ENCODE measurements at regions not wholly inside any gene's neighbourhood (a gene's known extent, or its start where the extent isn't known, plus 50 kb on each side); places are given as distances from the start of the nearest gene placed in this dataset.

GRCh38 chr4:19266566-19266965 lies 985.1 kb upstream of the SLIT2 start:
- Histone ChIP-seq H3K9me3 (ENCODE audit: control insufficient read depth, low read length) (no peaks in the 10 kb centered on the region), H3K9ac (ENCODE audit: low read length) (no peak overlapping the region), H3K4me1 (ENCODE audit: control insufficient read depth, insufficient read depth, low read length) (peaks cover 19% of the 10 kb centered on the region), H3K36me3 (ENCODE audit: control insufficient read depth, insufficient read depth, low read length, severe bottlenecking) (no peaks in the 10 kb centered on the region), H3K27me3 (replicated peaks; ENCODE audit: control insufficient read depth, insufficient read depth, low read length) (no peaks in the 10 kb centered on the region), H3K4me3 (ENCODE audit: low read length) (no peak overlapping the region)
- DNase-seq (ENCODE audit: low read depth): peak; percentile 13

DNA sequence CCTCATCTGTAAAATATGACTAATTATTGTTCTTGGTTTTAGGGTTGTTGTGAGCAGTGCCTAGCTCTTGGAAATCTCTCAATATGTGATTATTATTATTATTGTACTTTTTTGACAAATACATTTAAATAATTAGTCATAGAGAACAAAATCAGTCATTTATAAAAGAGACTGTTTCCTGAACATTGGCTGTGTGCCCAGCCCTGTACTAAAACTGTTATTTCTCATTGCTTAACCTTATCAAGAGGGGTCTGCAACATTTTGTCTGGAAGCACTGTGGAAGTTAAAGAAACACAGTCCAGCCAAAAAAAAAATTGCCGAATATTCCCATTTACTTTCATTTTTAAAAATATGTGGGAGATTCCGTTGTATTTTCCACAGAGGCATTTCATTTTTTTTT lies 989.2 kb upstream of the SLIT2 start:
- Histone ChIP-seq H3K9me3 (ENCODE audit: control insufficient read depth, low read length) (no peaks in the 10 kb centered on the region), H3K4me1 (ENCODE audit: control insufficient read depth, insufficient read depth, low read length) (peaks cover 19% of the 10 kb centered on the region), H3K4me3 (ENCODE audit: low read length) (peak overlapping the region; percentile 75), H3K27me3 (replicated peaks; ENCODE audit: control insufficient read depth, insufficient read depth, low read length) (no peaks in the 10 kb centered on the region), H3K9ac (ENCODE audit: low read length) (peak overlapping the region; percentile 56), H3K36me3 (ENCODE audit: control insufficient read depth, insufficient read depth, low read length, severe bottlenecking) (no peaks in the 10 kb centered on the region)
- DNase-seq (ENCODE audit: low read depth): no peak

- Histone ChIP-seq H3K9ac (ENCODE audit: low read length) (no peak overlapping the region), H3K36me3 (ENCODE audit: control insufficient read depth, insufficient read depth, low read length, severe bottlenecking) (no peaks in the 10 kb centered on the region), H3K9me3 (ENCODE audit: control insufficient read depth, low read length) (peaks cover 4% of the 10 kb centered on the region), H3K27me3 (replicated peaks; ENCODE audit: control insufficient read depth, insufficient read depth, low read length) (no peaks in the 10 kb centered on the region), H3K4me1 (ENCODE audit: control insufficient read depth, insufficient read depth, low read length) (peaks cover 10% of the 10 kb centered on the region), H3K4me3 (ENCODE audit: low read length) (no peak overlapping the region)
- no peak for DNase-seq (ENCODE audit: low read depth)
Observed at GRCh38 chr4:19260346-19260745, 991.4 kb upstream of the SLIT2 start.

DNA sequence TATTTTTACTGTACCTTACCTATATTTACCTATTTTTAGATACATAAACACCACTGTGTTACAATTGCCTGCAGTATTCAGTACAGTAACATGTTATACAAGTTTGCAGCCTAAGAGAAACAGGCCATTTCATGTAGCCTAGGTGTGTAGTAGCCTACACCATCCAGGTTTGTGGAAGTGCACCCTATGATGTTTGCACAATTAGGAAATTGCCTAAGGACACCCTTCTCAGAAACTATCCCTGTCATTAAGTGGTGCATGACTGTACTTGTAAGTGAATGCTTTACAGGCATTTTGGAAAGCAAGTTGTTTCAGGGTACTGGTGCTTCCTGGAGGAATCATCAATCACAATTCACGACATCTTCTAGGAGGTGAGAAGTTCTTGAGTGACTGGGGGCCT lies 991.8 kb upstream of the SLIT2 start:
- H3K9ac ChIP-seq (ENCODE audit: low read length): no peak overlapping the region

DNA sequence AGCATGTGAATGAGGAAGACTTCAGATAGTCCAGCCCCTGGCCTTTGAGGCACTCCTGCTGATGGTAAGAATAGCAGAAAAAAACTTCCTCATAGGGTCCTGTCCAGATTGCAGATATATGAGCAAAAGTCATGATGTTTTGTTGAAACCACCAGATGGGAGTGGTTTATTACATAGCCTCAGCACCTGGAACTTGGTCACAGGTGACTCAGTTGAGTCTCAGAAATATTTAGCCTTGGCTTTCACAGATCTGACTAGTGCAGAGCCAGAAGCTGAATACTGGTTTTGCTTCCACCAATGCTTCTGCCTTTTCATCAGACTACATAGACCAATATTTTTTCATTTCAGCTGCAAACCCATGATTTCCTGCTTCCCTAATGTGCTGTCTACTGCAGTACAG lies 994.9 kb upstream of the SLIT2 start:
- H3K4me3 ChIP-seq (ENCODE audit: low read length): no peak overlapping the region
- no peaks in the 10 kb centered on the region for H3K27me3 ChIP-seq (replicated peaks; ENCODE audit: control insufficient read depth, insufficient read depth, low read length)
- peaks cover 6% of the 10 kb centered on the region for H3K9me3 ChIP-seq (ENCODE audit: control insufficient read depth, low read length)
- H3K4me1 ChIP-seq (ENCODE audit: control insufficient read depth, insufficient read depth, low read length): no peaks in the 10 kb centered on the region
- H3K36me3 ChIP-seq (ENCODE audit: control insufficient read depth, insufficient read depth, low read length, severe bottlenecking): no peaks in the 10 kb centered on the region
- DNase-seq (ENCODE audit: low read depth): no peak
- no peak overlapping the region for H3K9ac ChIP-seq (ENCODE audit: low read length)

More for the DNA sequence above, 991.8 kb upstream of the SLIT2 start:
- DNase-seq (ENCODE audit: low read depth): no peak
- Histone ChIP-seq H3K9me3 (ENCODE audit: control insufficient read depth, low read length) (peaks cover 5% of the 10 kb centered on the region), H3K27me3 (replicated peaks; ENCODE audit: control insufficient read depth, insufficient read depth, low read length) (no peaks in the 10 kb centered on the region), H3K4me3 (ENCODE audit: low read length) (no peak overlapping the region), H3K36me3 (ENCODE audit: control insufficient read depth, insufficient read depth, low read length, severe bottlenecking) (no peaks in the 10 kb centered on the region), H3K4me1 (ENCODE audit: control insufficient read depth, insufficient read depth, low read length) (peaks cover 10% of the 10 kb centered on the region)

- peaks cover 6% of the 10 kb centered on the region for H3K9me3 ChIP-seq (ENCODE audit: control insufficient read depth, low read length)
- H3K36me3 ChIP-seq (ENCODE audit: control insufficient read depth, insufficient read depth, low read length, severe bottlenecking): no peaks in the 10 kb centered on the region
- no peak overlapping the region for H3K9ac ChIP-seq (ENCODE audit: low read length)
- H3K4me3 ChIP-seq (ENCODE audit: low read length): no peak overlapping the region
- no peaks in the 10 kb centered on the region for H3K27me3 ChIP-seq (replicated peaks; ENCODE audit: control insufficient read depth, insufficient read depth, low read length)
- no peaks in the 10 kb centered on the region for H3K4me1 ChIP-seq (ENCODE audit: control insufficient read depth, insufficient read depth, low read length)
- DNase-seq (ENCODE audit: low read depth): no peak
Observed at GRCh38 chr4:19254486-19254885, 997.2 kb upstream of the SLIT2 start.

DNA sequence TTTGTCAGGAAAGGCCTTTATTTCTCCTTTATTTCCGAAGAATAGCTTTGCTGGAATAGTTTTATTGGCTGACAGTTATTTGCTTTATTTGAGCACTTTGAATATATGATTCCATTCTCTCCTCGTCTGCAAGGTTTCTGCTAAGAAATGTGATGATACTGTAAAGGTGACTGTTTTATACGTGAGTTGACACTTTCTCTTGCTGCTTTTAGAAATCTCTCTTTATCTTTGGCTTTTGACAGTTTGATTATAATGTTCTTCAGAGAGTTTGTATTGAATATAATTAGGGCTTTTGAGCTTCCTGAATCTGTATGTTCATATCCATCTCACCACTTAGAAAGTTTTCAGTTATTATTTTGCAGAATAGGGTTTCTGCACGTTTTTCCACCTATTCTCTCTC lies 1003.7 kb upstream of the SLIT2 start:
- no peaks in the 10 kb centered on the region for H3K9me3 ChIP-seq (ENCODE audit: control insufficient read depth, low read length)
- no peaks in the 10 kb centered on the region for H3K4me1 ChIP-seq (ENCODE audit: control insufficient read depth, insufficient read depth, low read length)
- H3K9ac ChIP-seq (ENCODE audit: low read length): no peak overlapping the region
- no peaks in the 10 kb centered on the region for H3K36me3 ChIP-seq (ENCODE audit: control insufficient read depth, insufficient read depth, low read length, severe bottlenecking)
- no peak overlapping the region for H3K4me3 ChIP-seq (ENCODE audit: low read length)
- no peak for DNase-seq (ENCODE audit: low read depth)
- H3K27me3 ChIP-seq (replicated peaks; ENCODE audit: control insufficient read depth, insufficient read depth, low read length): no peaks in the 10 kb centered on the region

GRCh38 chr4:19241895-19242294 lies 1009.8 kb upstream of the SLIT2 start:
- no peaks in the 10 kb centered on the region for H3K27me3 ChIP-seq (replicated peaks; ENCODE audit: control insufficient read depth, insufficient read depth, low read length)
- DNase-seq (ENCODE audit: low read depth): no peak

DNA sequence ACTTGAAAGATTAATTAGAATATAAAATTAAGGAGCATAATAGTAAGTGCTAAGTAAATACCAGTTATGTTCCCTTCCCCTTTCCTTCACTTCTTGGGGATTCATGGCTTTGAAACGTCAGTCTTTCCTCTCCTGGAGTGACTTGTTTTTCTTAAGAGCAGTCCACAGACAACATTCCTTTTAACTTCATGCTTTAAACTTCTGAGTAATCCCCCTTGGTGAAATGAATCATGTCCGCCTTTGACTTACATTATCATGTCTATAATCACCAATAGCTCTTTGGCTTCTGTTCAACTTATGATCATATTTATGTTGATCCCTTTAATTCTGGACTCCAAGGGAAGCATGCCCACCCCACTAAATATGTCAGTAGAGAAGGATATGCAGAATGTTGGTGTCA lies 1012.1 kb upstream of the SLIT2 start:
- Histone ChIP-seq H3K9ac (ENCODE audit: low read length) (no peak overlapping the region), H3K27me3 (replicated peaks; ENCODE audit: control insufficient read depth, insufficient read depth, low read length) (no peaks in the 10 kb centered on the region), H3K9me3 (ENCODE audit: control insufficient read depth, low read length) (no peaks in the 10 kb centered on the region), H3K4me1 (ENCODE audit: control insufficient read depth, insufficient read depth, low read length) (peaks cover 2% of the 10 kb centered on the region), H3K4me3 (ENCODE audit: low read length) (no peak overlapping the region), H3K36me3 (ENCODE audit: control insufficient read depth, insufficient read depth, low read length, severe bottlenecking) (no peaks in the 10 kb centered on the region)
- peak; percentile 49 for DNase-seq (ENCODE audit: low read depth)

More at GRCh38 chr4:19241895-19242294, 1009.8 kb upstream of the SLIT2 start:
- peaks cover 2% of the 10 kb centered on the region for H3K4me1 ChIP-seq (ENCODE audit: control insufficient read depth, insufficient read depth, low read length)
- H3K9me3 ChIP-seq (ENCODE audit: control insufficient read depth, low read length): no peaks in the 10 kb centered on the region
- H3K36me3 ChIP-seq (ENCODE audit: control insufficient read depth, insufficient read depth, low read length, severe bottlenecking): no peaks in the 10 kb centered on the region
- no peak overlapping the region for H3K9ac ChIP-seq (ENCODE audit: low read length)
- no peak overlapping the region for H3K4me3 ChIP-seq (ENCODE audit: low read length)

GRCh38 chr4:19236473-19236872 lies 1015.2 kb upstream of the SLIT2 start:
- H3K27me3 ChIP-seq (replicated peaks; ENCODE audit: control insufficient read depth, insufficient read depth, low read length): no peaks in the 10 kb centered on the region

GRCh38 chr4:19230906-19231545 lies 1020.7 kb upstream of the SLIT2 start:
- no peak for DNase-seq (ENCODE audit: low read depth)
- Histone ChIP-seq H3K27me3 (replicated peaks; ENCODE audit: control insufficient read depth, insufficient read depth, low read length) (no peaks in the 10 kb centered on the region), H3K36me3 (ENCODE audit: control insufficient read depth, insufficient read depth, low read length, severe bottlenecking) (no peaks in the 10 kb centered on the region), H3K4me1 (ENCODE audit: control insufficient read depth, insufficient read depth, low read length) (no peaks in the 10 kb centered on the region), H3K9me3 (ENCODE audit: control insufficient read depth, low read length) (no peaks in the 10 kb centered on the region), H3K9ac (ENCODE audit: low read length) (no peak overlapping the region), H3K4me3 (ENCODE audit: low read length) (no peak overlapping the region)

More at GRCh38 chr4:19236473-19236872, 1015.2 kb upstream of the SLIT2 start:
- Histone ChIP-seq H3K9me3 (ENCODE audit: control insufficient read depth, low read length) (no peaks in the 10 kb centered on the region), H3K36me3 (ENCODE audit: control insufficient read depth, insufficient read depth, low read length, severe bottlenecking) (no peaks in the 10 kb centered on the region), H3K9ac (ENCODE audit: low read length) (no peak overlapping the region), H3K4me1 (ENCODE audit: control insufficient read depth, insufficient read depth, low read length) (peaks cover 2% of the 10 kb centered on the region), H3K4me3 (ENCODE audit: low read length) (no peak overlapping the region)
- no peak for DNase-seq (ENCODE audit: low read depth)

DNA sequence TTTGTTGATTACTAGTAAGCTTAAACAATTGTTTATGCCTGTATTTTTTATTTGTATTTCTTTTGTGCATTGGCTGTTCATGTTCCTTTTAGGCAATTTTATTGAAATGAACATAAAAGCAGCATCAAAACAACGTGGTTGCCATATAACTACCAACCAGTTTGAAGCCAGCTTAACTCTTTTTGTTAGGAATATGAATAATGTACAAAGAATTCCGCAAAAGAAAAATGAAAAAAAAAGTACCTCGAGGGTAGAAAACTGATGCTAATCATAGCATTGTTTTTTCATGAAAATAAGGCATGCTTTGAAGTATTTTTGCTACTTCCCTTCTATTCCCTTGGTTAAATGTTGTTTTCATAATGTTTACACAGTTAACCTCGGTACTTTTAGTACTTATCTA lies 1024.0 kb upstream of the SLIT2 start:
- H3K4me1 ChIP-seq (ENCODE audit: control insufficient read depth, insufficient read depth, low read length): no peaks in the 10 kb centered on the region
- H3K4me3 ChIP-seq (ENCODE audit: low read length): no peak overlapping the region
- H3K27me3 ChIP-seq (replicated peaks; ENCODE audit: control insufficient read depth, insufficient read depth, low read length): no peaks in the 10 kb centered on the region
- no peaks in the 10 kb centered on the region for H3K36me3 ChIP-seq (ENCODE audit: control insufficient read depth, insufficient read depth, low read length, severe bottlenecking)
- peak; percentile 55 for DNase-seq (ENCODE audit: low read depth)
- H3K9ac ChIP-seq (ENCODE audit: low read length): no peak overlapping the region
- no peaks in the 10 kb centered on the region for H3K9me3 ChIP-seq (ENCODE audit: control insufficient read depth, low read length)
